ENCODE measurements at regions not wholly inside any gene's neighbourhood (a gene's known extent, or its start where the extent isn't known, plus 50 kb on each side); places are given as distances from the start of the nearest gene placed in this dataset.

GRCh38 chr11:16685914-16686313 is 52.5 kb upstream of the C11orf58 start:
- in situ Hi-C loops (cut with HindIII; ENCODE audit: low sequenced_read_pairs) = no loop called here

DNA sequence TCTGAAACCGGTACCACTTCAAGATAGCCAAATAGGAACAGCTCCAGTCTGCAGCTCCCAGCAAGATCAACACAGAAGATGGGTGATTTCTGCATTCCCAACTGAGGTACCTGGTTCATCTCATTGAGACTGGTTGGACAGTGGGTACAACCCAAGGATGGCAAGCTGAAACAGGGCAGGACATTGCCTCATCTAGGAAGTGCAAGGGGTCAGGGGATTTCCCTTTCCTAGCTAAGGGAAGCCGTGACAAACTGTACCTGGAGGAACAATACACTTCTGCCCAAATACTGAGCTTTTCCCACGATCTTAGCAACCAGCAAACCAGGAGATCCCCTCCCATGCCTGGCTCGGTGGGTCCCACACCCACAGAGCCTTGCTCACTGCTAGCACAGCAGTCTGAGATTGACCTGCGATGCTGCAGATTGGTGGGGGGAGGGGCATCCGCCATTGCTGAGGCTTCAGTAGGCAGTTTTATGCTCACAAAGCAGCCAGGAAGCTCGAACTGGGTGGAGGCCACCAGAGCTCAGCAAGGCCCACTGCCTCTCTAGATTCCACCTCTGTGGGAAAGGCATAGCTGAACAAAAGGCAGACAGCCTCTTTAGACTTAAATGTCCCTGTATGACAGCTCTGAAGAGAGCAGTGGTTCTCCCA is 59.9 kb upstream of the C11orf58 start:
- in situ Hi-C loops (cut with HindIII; ENCODE audit: low sequenced_read_pairs) = no loop called here

GRCh38 chr11:16669799-16670415 is 68.5 kb upstream of the C11orf58 start:
- in situ Hi-C loops (cut with HindIII; ENCODE audit: low sequenced_read_pairs) = no loop called here

- in situ Hi-C loops (cut with HindIII; ENCODE audit: low sequenced_read_pairs) = no loop called here
Observed at GRCh38 chr11:16632295-16633200, 105.9 kb upstream of the C11orf58 start.

- in situ Hi-C loops (cut with HindIII; ENCODE audit: low sequenced_read_pairs) = no loop called here
Observed at GRCh38 chr11:16630651-16631050, 107.8 kb upstream of the C11orf58 start.

- in situ Hi-C loops (cut with HindIII; ENCODE audit: low sequenced_read_pairs) = no loop called here
Observed at GRCh38 chr11:16618431-16618830, 120.0 kb upstream of the C11orf58 start.

GRCh38 chr11:16615480-16615879 is 123.0 kb upstream of the C11orf58 start:
- in situ Hi-C loops (cut with HindIII; ENCODE audit: low sequenced_read_pairs) = no loop called here

- in situ Hi-C loops (cut with HindIII; ENCODE audit: low sequenced_read_pairs) = no loop called here
Observed at GRCh38 chr11:16613512-16614381, 124.7 kb upstream of the C11orf58 start.

GRCh38 chr11:16613262-16613511 is 125.3 kb upstream of the C11orf58 start:
- in situ Hi-C loops (cut with HindIII; ENCODE audit: low sequenced_read_pairs) = no loop called here

- in situ Hi-C loops (cut with HindIII; ENCODE audit: low sequenced_read_pairs) = no loop called here
Observed at GRCh38 chr11:16612566-16613261, 125.7 kb upstream of the C11orf58 start.

DNA sequence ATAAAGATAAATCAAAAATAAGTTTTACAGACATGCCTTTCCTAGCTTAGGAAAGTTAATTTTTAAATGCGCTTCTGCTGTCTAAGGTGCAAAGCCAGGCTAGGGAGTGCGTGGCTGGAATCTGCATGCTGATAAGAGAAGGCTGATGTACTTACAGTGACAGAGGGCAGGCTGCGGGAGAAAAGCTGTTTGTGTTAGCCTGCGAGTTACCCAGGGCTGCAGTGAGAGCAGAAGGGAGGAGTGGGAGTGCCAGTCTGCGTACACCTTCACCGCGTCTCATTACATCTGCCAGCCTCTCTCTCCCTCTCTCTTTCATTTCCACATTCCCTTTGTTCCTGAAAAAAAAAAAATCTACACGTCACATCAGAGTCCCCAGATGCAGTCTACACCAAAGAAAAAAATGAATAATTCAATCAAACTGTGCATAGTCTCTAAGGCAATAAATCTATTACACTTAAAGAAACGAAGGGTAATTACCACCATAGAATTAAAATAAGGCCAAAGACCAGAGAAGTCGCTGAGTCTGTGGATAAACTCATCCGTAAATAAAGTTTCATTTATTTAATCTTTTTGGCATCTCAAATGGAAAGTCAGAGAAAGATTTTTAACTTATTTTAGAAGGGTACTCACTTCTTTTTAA is 126.4 kb upstream of the C11orf58 start:
- in situ Hi-C loops (cut with HindIII; ENCODE audit: low sequenced_read_pairs) = no loop called here

- in situ Hi-C loops (cut with HindIII; ENCODE audit: low sequenced_read_pairs) = no loop called here
Observed at GRCh38 chr11:16611401-16611921, 127.0 kb upstream of the C11orf58 start.

DNA sequence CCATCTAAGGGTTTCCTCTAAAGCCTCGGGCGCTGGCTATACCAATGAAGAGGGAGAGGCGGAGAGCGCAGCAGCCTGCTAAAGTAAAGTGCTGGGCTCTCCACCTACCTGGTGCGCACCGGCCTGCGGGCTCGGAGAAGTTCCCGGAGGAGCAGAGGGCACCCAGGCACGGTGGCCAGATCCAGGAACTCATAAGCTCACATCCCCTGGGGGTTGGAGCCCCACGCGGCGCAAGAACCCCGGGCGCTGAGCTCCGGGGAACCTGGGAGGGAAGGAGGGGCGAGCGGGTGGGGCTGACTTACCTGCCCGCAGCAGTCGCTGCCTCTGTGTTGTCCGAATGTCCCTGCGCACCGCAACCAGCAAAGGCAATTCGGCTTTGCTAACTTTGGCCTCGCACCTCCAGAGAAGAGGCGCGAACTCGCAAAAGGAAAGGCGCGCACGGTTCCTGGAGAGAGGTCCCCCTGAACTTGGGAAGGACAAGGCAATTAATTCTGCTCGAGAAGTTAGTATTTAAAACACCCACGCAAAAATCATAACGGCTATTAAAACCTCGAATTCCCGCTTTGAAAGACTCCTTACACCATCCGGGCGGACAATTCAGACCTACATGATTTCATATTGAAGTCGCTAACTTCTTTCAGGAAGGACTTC is 127.6 kb upstream of the C11orf58 start:
- in situ Hi-C loops (cut with HindIII; ENCODE audit: low sequenced_read_pairs) = no loop called here

- in situ Hi-C loops (cut with HindIII; ENCODE audit: low sequenced_read_pairs) = no loop called here
Observed at GRCh38 chr11:16610213-16610737, 128.2 kb upstream of the C11orf58 start.

DNA sequence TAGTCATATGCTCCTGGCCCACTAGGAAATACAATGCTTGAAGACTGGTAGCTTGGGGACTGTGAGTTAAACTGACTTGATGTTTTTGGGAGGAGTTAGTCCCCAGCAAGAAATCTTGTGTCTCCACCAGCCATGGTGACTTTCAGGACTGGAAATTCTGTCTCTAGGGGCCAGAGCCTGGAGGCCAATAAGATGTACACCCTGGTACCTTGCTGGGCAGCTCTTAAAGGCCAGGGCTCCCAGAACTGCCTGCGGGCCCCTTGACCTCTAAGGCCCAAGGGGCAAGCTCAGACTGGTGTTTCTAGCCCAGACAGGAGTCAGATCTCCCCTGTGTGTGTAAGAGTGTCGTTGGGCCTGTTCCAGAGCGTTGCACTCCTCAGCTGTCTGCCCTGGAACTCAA is 128.7 kb upstream of the C11orf58 start:
- in situ Hi-C loops (cut with HindIII; ENCODE audit: low sequenced_read_pairs) = no loop called here

DNA sequence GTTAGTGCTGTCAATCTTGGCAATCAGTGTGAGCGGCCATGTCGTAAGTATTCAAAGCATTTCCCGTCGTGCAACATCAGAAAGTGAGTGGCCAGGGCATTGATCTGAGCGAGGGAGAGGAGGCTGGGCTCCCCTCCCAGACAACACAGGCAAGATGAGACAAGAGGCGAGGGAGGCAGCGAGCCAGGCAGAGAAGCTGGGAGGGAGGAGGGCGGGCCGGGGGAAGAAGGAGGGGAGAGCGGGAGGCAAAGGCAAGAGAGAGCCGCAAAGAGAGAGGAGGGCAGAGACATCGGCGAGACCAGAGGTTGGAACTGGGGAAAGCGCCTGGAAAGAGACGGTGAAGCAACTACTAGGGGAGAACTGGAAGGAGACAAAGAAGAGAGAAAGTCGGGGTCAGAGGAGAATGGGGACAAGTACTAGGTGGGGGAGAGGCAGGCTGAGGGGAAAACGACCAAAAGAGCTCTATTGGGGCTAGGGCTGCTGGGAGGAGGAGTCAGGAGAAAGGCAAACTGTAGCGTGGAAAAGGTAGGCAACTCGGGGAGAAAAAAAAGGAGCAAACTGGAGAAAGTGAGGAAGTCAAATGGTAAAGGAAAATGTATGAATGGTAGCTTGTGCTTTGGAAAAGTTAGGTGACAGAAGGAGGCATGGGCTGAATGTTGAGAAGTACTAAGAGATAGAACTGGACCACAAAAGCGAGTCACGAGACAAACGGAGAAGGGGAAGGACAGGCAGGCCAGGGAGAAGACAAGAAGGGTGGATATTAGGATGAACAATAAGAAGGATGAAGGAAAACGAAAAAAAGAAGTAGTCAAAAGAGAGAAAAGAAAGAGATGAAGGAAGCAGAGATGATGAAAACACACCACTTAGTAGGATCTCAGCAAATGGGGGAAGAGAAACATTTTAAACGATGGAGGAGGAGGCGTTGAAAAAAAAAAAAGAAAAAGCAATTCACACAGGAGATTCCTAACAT is 130.5 kb upstream of the C11orf58 start:
- in situ Hi-C loops (cut with HindIII; ENCODE audit: low sequenced_read_pairs) = no loop called here

GRCh38 chr11:16606784-16607674 is 131.4 kb upstream of the C11orf58 start:
- in situ Hi-C loops (cut with HindIII; ENCODE audit: low sequenced_read_pairs) = no loop called here

All from endothelial cell of hepatic sinusoid (primary cell).